ENCODE measurements at regions not wholly inside any gene's neighbourhood (a gene's known extent, or its start where the extent isn't known, plus 50 kb on each side); places are given as distances from the start of the nearest gene placed in this dataset.
A peak's percentile ranks its signal among the peaks of the same experiment; 100 is the strongest.

DNA sequence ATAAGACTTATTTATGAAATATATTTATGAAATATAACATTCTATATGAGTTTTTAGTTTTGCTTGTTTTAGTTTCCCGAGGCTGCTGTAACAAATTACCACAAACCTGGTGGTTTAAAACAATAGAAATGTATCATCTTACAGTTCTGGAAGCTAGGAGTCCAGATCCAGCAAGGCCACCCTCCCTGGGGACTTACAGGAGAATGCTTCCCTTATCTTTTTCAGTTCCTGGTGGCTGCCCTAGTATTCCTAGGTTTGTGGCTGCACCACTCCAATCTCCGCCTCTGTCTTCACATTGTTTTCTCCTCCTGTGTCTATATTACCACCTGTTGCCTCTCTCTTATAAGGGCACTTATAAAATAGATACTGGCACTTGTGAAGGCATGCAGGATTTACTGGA is 877.8 kb downstream of the TUSC7 start:
- no peak for DNase-seq

DNA sequence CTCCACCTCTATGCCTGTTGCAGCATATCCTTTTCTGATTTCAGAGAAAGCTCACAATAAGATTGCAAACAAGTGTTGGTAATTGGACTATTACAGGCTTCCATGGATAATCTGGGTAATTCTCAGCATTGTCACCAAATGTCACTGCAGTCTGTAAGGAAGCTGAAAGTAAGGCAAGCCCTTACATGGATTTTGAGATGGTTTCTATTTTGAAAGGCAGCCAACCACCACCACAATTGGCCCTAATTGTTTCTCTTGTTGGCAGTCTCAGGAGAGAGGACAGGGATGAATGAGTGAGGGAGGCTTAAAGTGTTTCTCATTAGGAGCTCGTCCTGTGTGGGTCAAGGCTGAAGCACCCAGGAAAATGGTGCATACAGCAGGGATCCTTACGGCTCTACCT is 879.9 kb downstream of the TUSC7 start:
- DNase-seq, result peak; percentile 98

DNA sequence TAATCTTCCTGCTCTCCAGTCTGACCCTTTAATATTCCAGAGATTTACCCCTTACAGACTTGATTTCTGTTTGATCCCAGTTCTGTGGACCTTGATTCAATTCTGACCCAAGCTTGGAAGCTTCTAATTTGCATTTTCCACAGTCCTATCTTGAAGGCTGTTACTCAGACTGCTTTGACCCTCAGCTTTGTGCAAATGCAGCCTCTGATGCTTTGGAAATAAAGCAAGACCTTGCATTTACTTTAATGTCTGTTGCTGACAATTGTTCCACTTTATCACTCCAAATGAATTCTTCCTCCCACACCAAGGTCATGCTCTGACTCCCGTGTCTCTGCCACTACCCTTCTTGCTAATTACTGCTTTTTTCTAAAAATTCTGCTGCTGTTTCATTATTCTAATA is 886.0 kb downstream of the TUSC7 start:
- no peak for DNase-seq

DNA sequence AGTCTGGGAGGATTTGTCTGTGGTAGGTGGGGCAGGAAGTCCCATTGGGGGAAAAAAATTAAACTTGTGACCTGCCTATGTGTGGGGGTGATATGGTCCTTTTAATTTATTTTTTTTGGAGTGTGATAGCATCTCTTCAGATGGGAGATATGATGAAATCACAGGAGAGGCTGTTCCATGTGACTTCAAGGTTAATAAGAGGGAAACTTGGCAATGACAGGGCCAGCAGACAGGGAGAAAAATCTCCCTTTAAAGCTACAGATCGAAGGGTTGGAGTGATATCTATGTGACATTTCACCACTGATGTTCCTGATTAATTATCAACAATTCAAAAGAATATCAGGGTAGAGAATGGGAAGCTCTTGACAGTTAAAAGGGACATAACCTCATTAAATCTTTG is 886.9 kb downstream of the TUSC7 start:
- DNase-seq, result no peak

DNA sequence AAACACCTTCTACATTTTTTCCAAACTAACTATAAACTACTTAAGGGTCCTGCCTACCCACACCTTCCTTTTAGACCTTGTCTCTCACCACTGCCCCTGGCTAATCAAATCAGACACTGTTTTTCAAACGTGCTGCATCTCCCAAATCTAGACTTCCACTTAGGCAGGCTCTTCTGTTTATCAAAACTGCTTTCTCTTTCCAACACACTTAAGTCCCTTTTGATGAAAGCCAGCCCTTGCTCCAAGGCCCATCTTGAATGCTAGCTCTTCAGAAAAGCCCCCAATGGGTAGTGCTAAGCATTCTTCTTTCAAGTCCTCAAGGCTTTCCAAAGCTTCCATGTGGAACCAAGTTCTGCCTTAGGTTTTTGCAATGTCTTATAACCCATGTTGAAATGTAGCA is 888.3 kb downstream of the TUSC7 start:
- no peak for DNase-seq

DNA sequence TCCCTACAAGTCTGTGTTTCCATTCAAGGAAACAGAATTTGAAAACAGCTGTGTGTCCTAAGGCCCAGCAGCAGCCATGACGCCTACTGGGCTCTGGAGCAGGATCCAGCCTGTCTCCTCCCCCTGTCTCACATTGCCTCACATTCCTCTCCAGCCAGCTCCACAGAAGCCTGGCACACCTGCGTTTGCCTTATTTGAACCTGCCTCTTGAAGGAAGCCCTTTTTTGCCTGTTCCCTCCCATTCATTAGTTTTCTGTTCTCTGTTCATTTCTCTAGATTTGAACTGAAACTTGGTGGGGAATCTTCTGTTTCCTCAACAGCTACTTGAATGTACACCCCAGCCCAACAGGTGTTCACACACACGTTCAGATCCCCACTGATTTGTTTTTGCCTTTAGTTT is 890.5 kb downstream of the TUSC7 start:
- DNase-seq, result no peak

DNA sequence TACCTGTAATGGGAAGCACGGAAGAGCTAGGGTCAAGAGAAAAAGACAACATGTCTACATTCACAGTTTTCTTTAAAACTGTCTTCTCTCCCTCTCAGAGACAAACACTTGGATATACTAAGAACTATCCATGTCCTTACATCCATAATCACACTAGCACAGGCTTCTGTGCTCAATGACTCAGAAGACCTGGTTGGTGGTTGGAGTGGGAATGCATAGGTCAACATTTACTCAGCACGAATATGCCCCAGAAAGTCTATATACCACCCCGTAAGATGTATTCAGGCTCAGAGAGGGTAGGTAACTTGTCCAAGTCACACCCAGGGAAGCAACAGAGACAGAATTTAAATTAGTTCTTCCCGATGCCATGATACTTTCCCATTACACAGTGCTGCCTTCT is 891.1 kb downstream of the TUSC7 start:
- no peak for DNase-seq

DNA sequence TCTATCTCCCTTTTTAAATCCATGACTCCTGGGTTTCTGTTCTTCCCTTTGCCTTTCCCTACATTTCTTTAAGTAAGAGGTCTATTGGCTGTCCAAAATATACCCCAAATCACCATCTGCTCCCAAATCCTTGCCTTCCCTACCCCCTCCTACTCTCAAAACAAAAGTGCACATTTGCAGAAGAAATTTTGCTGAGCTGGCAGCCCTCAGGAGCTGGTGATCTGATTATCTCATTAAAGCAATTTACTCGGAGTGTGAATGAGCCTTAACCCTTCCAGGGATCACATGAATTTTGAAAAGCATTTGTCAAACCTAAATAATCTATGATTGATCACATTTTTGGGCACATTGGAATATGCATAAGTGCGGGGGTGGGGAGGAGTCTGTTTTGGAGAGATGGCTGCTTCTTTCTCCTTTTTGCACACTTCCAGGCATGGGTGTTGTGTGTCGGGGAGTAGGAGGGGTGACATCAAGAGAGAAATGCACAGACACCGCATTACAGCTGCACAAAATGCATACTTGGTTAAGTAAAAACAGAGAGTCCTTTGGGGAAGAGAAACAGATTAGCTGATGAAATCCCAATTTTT is 892.6 kb downstream of the TUSC7 start:
- DNase-seq, result no peak

DNA sequence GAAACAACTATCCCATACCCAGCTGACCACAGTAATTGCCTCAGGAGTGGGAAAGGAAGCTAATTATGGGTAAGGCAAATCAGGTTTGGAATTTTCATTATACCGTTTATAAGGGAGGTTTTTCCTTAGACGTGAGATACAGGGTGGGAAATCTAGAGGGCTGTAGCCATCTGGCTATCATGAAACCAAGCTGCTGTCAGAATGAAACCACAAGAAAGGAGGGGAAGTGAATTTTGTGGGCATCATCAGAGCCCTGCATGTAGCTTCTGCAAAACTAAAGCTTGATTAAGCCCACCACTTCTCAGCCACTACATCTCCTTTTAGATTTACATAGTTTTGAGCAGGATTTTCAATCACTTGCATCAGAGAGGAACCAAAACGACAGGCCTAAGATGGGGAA is 893.5 kb downstream of the TUSC7 start:
- no peak for DNase-seq

DNA sequence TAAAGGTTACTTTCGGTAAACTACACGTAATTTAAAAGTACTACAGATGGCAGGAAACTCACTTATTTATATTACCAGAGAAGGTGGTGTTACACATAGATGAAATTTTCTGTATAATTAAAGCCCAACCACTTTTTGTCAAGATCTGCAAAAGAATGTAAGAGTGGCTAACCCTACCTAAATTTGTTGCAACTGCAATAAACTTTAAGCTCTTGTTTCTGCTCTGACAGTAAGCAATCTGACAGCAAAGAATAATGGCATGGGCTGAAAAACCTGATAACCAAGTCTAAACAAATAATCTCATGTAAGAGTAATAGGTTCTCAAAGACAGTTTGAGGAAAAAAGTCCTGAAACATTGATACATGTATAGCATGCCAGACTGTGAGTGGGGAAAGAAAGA is 897.3 kb downstream of the TUSC7 start:
- no peak for DNase-seq

DNA sequence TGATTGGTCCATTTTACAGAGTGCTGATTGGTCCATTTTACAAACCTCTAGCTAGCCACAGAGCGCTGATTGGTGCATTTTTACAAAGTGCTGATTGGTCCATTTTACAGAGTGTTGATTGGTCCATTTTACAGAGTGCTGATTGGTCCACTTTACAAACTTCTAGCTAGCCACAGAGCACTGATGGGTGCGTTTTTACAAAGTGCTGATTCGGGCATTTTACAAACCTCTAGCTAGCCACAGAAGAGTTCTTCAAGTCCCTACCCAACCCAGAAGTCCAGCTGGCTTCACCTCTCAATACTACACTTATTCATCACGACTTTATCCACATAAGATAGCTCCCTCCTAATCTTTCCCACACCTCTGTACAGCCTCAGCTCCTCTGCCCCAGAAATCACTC is 899.8 kb downstream of the TUSC7 start:
- DNase-seq, result no peak

DNA sequence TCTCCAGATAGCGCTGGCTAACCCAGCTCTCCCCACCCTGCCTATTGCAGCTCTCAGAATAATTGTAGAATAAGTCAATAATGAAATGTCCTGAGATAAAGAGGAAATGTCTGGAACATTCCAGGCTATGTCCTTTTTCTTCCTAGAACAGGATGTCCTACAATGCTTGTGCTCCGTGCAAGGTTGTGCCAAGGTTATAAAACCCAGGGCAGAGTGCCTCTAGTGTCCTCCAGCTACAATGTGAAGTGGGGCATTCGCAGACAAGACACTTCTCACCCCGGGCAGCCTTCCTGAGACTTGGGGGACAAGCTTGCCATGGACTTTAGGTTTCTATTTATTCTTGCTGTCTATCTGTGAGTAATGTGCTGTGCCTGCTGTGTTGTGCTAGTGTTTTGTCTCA is 900.6 kb downstream of the TUSC7 start:
- DNase-seq, result no peak

DNA sequence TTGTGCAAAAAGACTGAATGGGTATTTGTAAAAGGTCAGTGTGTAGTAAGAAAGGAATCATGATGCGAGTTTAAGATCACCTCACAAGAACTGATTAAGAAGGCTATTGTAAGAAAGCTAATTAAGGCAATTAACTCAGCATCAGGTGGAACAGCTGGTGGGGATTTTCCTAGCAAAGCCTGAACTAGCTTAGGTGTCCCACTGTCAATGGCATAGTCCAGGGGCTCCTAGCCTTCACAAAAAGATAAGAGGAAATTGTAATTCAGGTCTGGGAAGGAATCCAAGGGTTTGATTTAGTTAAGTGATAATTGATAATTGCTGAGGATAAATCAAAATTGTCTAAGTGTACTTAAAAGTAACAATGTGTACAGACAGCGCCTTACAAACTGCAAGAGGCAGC is 901.6 kb downstream of the TUSC7 start:
- peak; percentile 81 for DNase-seq

DNA sequence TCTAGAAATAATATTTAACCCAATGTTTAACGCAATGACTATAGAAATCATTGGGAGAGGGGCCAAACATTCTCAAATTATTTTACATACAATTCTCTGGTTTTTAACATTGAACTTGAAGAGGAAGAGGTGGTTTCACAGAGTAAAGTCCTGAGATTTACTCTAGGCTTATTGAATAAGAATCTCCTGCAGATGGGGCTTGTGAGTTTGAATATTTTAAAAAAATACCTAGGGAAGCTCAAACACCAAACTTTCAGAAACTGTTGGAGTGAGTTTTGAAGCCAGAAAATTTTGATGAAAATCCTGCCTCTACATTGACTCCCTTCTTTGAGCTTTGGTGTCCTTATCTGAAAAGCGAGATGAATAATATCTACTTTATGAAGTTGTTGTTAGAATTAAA is 906.6 kb downstream of the TUSC7 start:
- no peak for DNase-seq

DNA sequence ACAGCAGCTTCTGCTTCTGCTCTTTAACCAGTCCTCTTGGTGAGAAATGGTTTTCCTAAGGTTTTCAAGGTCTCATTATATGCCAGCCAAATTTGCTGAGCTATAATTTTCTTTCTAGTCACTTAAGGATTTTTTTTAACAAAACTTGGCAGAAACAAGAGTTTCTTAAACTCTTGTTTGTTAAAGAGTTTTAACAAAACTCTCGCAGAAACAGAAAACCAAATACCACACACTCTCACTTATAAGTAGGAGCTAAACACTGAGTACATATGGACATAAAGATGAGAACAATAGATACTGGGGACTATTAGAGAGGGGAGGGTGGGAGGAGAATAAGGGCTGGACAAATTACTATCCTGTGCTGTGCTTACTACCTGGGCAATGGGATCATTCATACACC is 908.3 kb downstream of the TUSC7 start:
- DNase-seq, result no peak

DNA sequence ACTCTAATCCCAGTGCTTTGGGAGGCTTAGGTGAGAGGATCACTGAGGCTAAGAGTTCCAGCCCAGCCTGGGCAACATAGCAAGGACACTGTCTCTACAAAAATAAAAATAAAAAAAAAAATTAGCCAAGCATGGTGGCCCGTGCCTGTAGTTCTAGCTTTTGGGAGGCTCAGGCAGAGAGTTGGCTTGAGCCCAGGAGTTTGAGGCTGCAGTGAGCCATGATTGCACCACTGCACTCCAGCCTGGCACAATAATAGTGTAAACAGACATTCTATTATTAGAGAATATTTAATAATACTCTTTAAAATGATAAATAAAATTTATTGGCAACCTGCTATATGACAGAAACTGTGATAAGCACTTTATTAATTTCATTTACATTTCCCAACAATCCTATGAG is 908.9 kb downstream of the TUSC7 start:
- DNase-seq, result no peak

DNA sequence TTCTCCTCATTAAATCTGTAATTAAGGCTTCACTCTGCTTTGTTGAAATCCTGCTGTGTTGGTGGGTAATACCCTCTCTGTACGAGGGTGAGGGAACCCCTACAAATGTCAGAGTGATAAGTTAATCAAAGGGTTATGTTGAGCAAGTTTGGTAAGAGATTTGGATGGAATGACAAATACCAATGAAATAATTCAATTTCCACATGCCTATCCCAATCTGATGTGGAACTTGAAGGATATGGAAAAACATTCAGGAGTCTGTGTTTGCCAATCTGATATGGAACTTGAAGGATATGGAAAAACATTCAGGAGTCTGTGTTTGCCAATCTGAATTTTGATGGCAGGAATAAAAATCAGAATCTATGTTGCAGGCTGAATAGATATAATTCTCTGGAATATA is 910.2 kb downstream of the TUSC7 start:
- no peak for DNase-seq

DNA sequence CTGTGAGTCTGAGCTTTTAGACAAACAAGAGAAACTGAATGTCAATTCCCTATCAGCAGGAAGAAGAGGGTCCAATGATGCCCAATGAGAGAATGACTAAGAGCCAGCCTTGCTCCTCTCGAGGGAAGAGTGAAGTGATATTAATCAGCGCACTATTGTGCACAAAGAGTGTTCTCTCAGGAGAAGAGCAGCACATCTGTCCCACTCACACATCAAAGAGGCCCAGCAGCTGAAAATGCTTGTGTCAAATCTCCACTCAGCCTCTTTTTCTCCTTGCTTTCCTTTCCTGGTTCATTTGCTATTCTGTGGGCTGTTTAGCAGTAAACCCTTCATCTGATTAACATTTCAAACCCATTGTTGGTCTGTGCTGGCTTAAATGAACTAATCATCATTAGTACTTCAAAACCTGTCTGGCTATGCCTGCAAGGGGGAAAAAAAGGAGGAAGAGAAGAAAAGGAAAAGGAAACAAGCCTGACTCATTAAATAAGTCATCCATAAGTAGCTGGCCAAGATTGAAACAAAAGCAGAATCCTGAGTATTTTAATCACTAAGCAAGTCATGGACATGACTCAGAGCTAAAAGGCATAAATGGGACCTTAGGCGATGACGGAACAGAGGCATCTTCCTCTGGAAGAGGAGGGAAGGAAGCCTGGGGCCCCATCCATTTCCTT is 912.7 kb downstream of the TUSC7 start:
- peak; percentile 38 for DNase-seq

DNA sequence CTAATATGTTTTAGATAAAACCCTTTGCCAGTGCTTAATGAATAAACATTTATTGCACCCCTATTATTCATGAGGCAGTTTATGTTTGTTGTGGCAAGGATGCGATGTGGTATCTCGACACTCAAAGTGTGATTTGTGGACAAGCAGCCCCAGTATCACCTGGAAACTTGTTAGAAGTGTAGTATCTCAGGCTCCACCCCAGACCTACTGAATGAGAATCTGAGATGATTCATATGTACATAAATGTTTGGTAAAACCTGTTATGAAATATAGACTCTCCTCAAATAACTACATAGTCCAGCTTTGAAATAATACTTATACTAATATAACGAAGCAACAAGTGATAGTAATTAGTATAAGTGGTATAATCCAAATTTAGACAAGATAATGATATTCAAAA is 914.8 kb downstream of the TUSC7 start:
- no peak for DNase-seq

DNA sequence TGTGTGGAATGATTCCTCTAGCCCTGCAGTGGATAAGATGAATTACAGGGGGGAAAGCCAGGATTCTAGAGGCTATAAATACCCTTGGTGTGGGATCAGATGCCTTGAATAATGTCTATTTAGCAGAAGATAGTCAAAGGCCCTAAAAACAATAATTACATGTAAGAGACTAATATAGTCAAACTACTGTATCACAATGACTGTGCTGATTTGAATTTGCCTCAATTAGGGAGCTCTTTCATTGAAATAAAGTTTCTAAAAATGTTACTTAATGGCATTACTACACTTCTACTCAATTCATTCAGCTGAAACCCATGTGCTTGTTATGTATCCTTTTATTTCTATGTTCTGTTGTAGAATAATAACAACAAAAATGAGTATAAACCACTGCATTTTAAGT is 915.6 kb downstream of the TUSC7 start:
- no peak for DNase-seq

DNA sequence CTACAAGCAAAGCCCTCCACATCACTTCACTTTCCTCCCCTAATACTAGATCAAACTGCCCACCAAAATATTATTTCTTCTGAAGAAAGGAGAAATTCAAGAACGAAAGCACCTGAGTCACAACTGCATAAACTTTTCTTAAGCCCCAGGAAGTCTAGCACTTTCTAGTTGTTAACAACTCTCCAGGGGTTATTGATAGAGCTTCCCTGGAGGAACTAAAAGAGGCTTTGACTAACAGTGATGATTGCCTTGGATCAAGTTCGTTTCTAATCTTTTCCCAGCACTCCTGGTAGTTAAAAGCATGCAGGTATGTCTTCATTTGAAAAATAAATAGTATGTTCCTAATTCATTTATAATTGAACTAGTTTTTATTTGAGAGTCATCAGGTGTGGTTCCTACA is 917.0 kb downstream of the TUSC7 start:
- DNase-seq, result no peak

DNA sequence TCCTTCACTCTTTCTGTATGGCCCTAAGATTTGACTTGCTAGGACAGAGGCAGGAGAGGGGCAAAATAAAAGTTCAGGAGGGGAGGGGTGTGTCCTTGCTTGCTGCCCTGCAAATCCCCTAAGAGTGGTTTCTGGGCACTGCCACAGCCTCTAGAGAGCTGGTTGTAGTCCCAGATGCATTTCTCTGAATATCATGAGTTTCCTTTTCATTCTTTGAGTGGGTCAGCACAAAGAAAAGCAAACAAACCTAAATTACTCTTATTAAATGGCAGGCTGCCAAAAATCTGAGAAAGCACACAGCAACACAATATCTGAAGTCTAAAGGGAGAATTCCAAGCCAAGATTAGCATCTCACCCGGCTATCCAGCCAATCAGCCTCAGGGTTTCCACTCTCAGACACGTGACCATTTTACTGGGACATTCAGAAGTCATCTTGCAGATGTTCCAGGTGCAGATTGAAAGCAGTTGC is 919.3 kb downstream of the TUSC7 start:
- DNase-seq, result peak; percentile 100

DNA sequence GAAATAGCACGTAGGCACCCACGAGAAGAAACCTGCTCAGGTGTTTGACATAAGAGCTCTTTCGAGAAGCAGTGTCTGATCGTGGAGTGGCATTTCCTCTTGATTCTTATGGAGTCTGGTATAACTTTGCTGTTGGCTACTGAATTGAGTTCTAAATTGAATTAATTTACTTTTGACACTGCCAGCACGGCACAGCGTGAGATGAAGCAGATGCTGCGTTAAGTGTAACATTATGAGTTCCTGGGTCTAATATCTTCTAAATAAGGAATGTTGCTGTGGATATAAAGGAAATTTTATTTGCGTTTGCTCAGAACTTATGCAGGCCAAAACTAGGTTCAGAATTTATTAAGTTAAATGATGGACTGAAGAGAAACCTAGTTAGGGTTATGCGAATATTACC is 919.9 kb downstream of the TUSC7 start:
- no peak for DNase-seq

DNA sequence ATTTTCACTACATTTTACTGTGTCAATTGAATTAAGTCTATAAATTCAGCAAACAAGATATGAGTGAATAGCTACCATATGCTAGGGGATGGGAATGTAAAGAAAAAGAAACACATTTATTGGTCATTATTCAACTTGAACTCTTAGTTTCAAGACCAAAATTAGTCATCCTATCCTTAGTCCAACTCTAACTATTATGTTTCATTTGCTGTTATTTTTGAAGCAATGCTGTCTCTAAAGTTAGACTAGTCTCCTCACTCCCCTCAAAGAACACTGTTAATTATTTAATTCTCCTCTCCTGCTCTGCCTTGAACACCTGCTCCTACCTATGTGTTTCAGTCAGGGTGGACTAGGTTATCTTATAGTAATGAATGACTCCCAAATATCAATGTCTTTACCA is 920.9 kb downstream of the TUSC7 start:
- no peak for DNase-seq

DNA sequence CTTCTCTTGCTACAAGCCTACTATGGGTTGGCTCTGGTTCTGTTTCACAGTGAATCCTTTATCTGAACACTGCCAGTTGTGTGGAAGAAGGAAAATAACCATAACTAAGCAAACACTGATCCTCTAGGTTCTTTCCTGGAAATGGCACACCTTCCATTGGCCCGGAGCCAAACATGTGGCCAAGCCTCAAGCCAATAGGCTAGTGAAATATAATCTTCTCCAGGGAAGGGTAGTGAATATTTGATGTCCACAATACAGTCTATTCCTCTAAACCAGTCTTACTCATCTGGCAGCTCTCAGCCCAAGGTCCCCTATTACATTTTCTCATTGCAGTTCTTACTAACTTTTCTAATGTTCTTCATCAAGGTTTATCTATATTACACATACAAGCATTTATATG is 921.3 kb downstream of the TUSC7 start:
- DNase-seq, result no peak

Data from NCI-H1436 treated with DMSO at 0.1 percent for 48 hours (cell line).